ENCODE measurements at regions not wholly inside any gene's neighbourhood (a gene's known extent, or its start where the extent isn't known, plus 50 kb on each side); places are given as distances from the start of the nearest gene placed in this dataset.
A peak's percentile ranks its signal among the peaks of the same experiment; 100 is the strongest.

- H3K9me3 ChIP-seq (ENCODE audit: control insufficient read depth, insufficient read depth, low read length) = no peaks in the 10 kb centered on the region
- no peak overlapping the region for H3K4me3 ChIP-seq (ENCODE audit: low read depth, low read length)
- ChIA-PET POLR2A (interaction anchor here (0.6 kb wide), 1 partner anchor 15 kb away, joined by 4 read pairs; no protein-coding TSS in a partner anchor), CTCF (interaction anchor here (0.5 to 0.9 kb wide), 2 partner anchors 16 to 18 kb away, joined by 3 to 5 read pairs; no protein-coding TSS in a partner anchor)
- H3K27me3 ChIP-seq (ENCODE audit: control insufficient read depth, insufficient read depth, low read length) = no peaks in the 10 kb centered on the region
- no peak for DNase-seq (ENCODE audit: low read depth, low spot score)
- no peak overlapping the region for H3K27ac ChIP-seq (ENCODE audit: low read depth, low read length)
- no peak for TF ChIP-seq CTCF (IDR thresholded peaks at IDR 0.05; ENCODE audit: low read depth, low read length)
These were observed 64.5 kb downstream of the ZFP36L2 start for GRCh38 chr2:43161650-43162510.

- ChIA-PET CTCF (no interaction called here), POLR2A (no interaction called here)
- no peak overlapping the region for H3K27ac ChIP-seq (ENCODE audit: low read depth, low read length)
- H3K9me3 ChIP-seq (ENCODE audit: control insufficient read depth, insufficient read depth, low read length) = no peaks in the 10 kb centered on the region
- TF ChIP-seq CTCF (IDR thresholded peaks at IDR 0.05; ENCODE audit: low read depth, low read length) = no peak
- no peak overlapping the region for H3K4me3 ChIP-seq (ENCODE audit: low read depth, low read length)
- DNase-seq (ENCODE audit: low read depth, low spot score) = no peak
- no peaks in the 10 kb centered on the region for H3K27me3 ChIP-seq (ENCODE audit: control insufficient read depth, insufficient read depth, low read length)
These were observed 65.6 kb downstream of the ZFP36L2 start for GRCh38 chr2:43160778-43161177.

- no peak for TF ChIP-seq CTCF (IDR thresholded peaks at IDR 0.05; ENCODE audit: low read depth, low read length)
- H3K27me3 ChIP-seq (ENCODE audit: control insufficient read depth, insufficient read depth, low read length) = no peaks in the 10 kb centered on the region
- H3K27ac ChIP-seq (ENCODE audit: low read depth, low read length) = peak overlapping the region; percentile 91
- POLR2A ChIA-PET = interaction anchor here (0.6 to 1.0 kb wide), 2 partner anchors 50 to 62 kb away, joined by 3 to 4 read pairs; no protein-coding TSS in a partner anchor
- CTCF ChIA-PET = no interaction called here
- DNase-seq (ENCODE audit: low read depth, low spot score) = no peak
- H3K9me3 ChIP-seq (ENCODE audit: control insufficient read depth, insufficient read depth, low read length) = no peaks in the 10 kb centered on the region
- no peak overlapping the region for H3K4me3 ChIP-seq (ENCODE audit: low read depth, low read length)
These were observed 66.6 kb downstream of the ZFP36L2 start for GRCh38 chr2:43159797-43160196.

GRCh38 chr2:43158259-43158880 lies 68.0 kb downstream of the ZFP36L2 start:
- Histone ChIP-seq H3K27ac (ENCODE audit: low read depth, low read length) (peak overlapping the region; percentile 91), H3K4me3 (ENCODE audit: low read depth, low read length) (no peak overlapping the region), H3K27me3 (ENCODE audit: control insufficient read depth, insufficient read depth, low read length) (no peaks in the 10 kb centered on the region), H3K9me3 (ENCODE audit: control insufficient read depth, insufficient read depth, low read length) (no peaks in the 10 kb centered on the region)
- DNase-seq (ENCODE audit: low read depth, low spot score) = no peak
- CTCF ChIA-PET = interaction anchor here (0.6 kb wide), 1 partner anchor 291 kb away, joined by 10 read pairs; no protein-coding TSS in a partner anchor
- POLR2A ChIA-PET = interaction anchor here (0.6 to 1.2 kb wide), 3 partner anchors 11 to 68 kb away, joined by 3 to 5 read pairs (median 3); no protein-coding TSS in a partner anchor
- TF ChIP-seq CTCF (IDR thresholded peaks at IDR 0.05; ENCODE audit: low read depth, low read length) = no peak

All from AG04450 (cell line).